ENCODE measurements at regions not wholly inside any gene's neighbourhood (a gene's known extent, or its start where the extent isn't known, plus 50 kb on each side); places are given as distances from the start of the nearest gene placed in this dataset.

GRCh38 chr20:20814685-20815084 lies 102.2 kb upstream of the RALGAPA2 start:
- DNase-seq, result no peak
- no peak for TF ChIP-seq CTCF (IDR thresholded peaks at IDR 0.05)
- no peak overlapping the region for H3K4me3 ChIP-seq
- ATAC-seq, result no peak
- intact Hi-C loops (cut with DNase I), result no loop called here
- H3K27me3 ChIP-seq, result no peaks in the 10 kb centered on the region
- H3K9me3 ChIP-seq, result no peaks in the 10 kb centered on the region
- H3K4me1 ChIP-seq, result peaks cover 4% of the 10 kb centered on the region
- H3K27ac ChIP-seq, result no peak overlapping the region
- no peaks in the 10 kb centered on the region for H3K36me3 ChIP-seq

- TF ChIP-seq CTCF (IDR thresholded peaks at IDR 0.05), result no peak
- Histone ChIP-seq H3K4me1 (peaks cover 4% of the 10 kb centered on the region), H3K36me3 (no peaks in the 10 kb centered on the region), H3K4me3 (no peak overlapping the region), H3K27me3 (no peaks in the 10 kb centered on the region), H3K27ac (no peak overlapping the region), H3K9me3 (no peaks in the 10 kb centered on the region)
- intact Hi-C loops (cut with DNase I), result no loop called here
- ATAC-seq (no peak), DNase-seq (no peak)
Observed at GRCh38 chr20:20812136-20812535, 99.7 kb upstream of the RALGAPA2 start.

GRCh38 chr20:20808016-20808415 lies 95.6 kb upstream of the RALGAPA2 start:
- no peak overlapping the region for H3K27ac ChIP-seq
- no peaks in the 10 kb centered on the region for H3K4me1 ChIP-seq
- no peaks in the 10 kb centered on the region for H3K27me3 ChIP-seq
- DNase-seq, result no peak
- no peaks in the 10 kb centered on the region for H3K9me3 ChIP-seq
- ATAC-seq, result no peak
- no peaks in the 10 kb centered on the region for H3K36me3 ChIP-seq
- no peak for TF ChIP-seq CTCF (IDR thresholded peaks at IDR 0.05)
- H3K4me3 ChIP-seq, result no peak overlapping the region
- intact Hi-C loops (cut with DNase I), result no loop called here

GRCh38 chr20:20806121-20807095 lies 94.0 kb upstream of the RALGAPA2 start:
- Histone ChIP-seq H3K27me3 (no peaks in the 10 kb centered on the region), H3K4me1 (no peaks in the 10 kb centered on the region), H3K27ac (no peak overlapping the region), H3K9me3 (no peaks in the 10 kb centered on the region), H3K4me3 (no peak overlapping the region), H3K36me3 (no peaks in the 10 kb centered on the region)
- intact Hi-C loops (cut with DNase I), result no loop called here
- ATAC-seq (no peak), DNase-seq (no peak)
- no peak for TF ChIP-seq CTCF (IDR thresholded peaks at IDR 0.05)

GRCh38 chr20:20803011-20803410 lies 90.6 kb upstream of the RALGAPA2 start:
- no peaks in the 10 kb centered on the region for H3K36me3 ChIP-seq
- intact Hi-C loops (cut with DNase I), result no loop called here
- DNase-seq, result no peak
- H3K27me3 ChIP-seq, result no peaks in the 10 kb centered on the region
- no peak overlapping the region for H3K4me3 ChIP-seq
- no peak for ATAC-seq
- no peak for TF ChIP-seq CTCF (IDR thresholded peaks at IDR 0.05)
- no peaks in the 10 kb centered on the region for H3K9me3 ChIP-seq
- no peak overlapping the region for H3K27ac ChIP-seq
- H3K4me1 ChIP-seq, result no peaks in the 10 kb centered on the region

Data from upper lobe of right lung (tissue), 1 donor.